A549 (cell line): ENCODE measurements at regions not wholly inside any gene's neighbourhood (a gene's known extent, or its start where the extent isn't known, plus 50 kb on each side); places are given as distances from the start of the nearest gene placed in this dataset.

ENCODE experiments used
- ATAC-seq, 2 experiments: fragments of 200-7000 bp in 1 of 2; fragments of >200 bp in 1 of 2; cut with Nextera tagmentation in 1 of 2; cut with Tn5 transposase in 1 of 2; 3 replicates each; pipeline versions ENCODE4 v1.8.0 to v1.9.1; 2018 to 2020; ENCODE audit warnings: mild to moderate bottlenecking in 1 of 2, moderate library complexity in 1 of 2
- CTCF ChIA-PET: fragments of 300-600 bp; sonication (Branson Sonifier 250); formaldehyde crosslinking; extraction: SDS; loops from one replicate; lab custom pipeline; 2021; ENCODE audit warnings: antibody characterized with exemption, inconsistent platforms; lab: Yijun Ruan, JAX
- POLR2A ChIA-PET: fragments of 350-600 bp; formaldehyde crosslinking; extraction: SDS; loops from one replicate; lab custom pipeline; 2021; ENCODE audit warnings: antibody characterized with exemption, inconsistent platforms; lab: Yijun Ruan, JAX
- DNase-seq, 2 experiments: peaks; one replicate each; pipeline versions ENCODE4 v3.0.0 to v3.0.0-alpha.2; 2011 to 2016; ENCODE audit warnings: low read depth in 1 of 2, low spot score in 1 of 2
- FAIRE-seq: peaks from 2 replicates; lab custom pipeline; 2011; peaks lifted over from hg19 to GRCh38; lab: Jason Lieb, UNC
- H3K27ac ChIP-seq, 2 experiments: fragments of >200 bp; sonication (Bioruptor Twin); formaldehyde crosslinking; 3 replicates each; pipeline ENCODE4 v1.5.1; 2016 to 2017
- H3K4me1 ChIP-seq: fragments of >200 bp; sonication (Bioruptor Twin); formaldehyde crosslinking; 3 replicates; pipeline ENCODE4 v1.6.1; 2016
- H3K4me2 ChIP-seq: fragments of >200 bp; sonication (Bioruptor Twin); formaldehyde crosslinking; 3 replicates; pipeline ENCODE4 v1.6.1; 2016
- H3K4me3 ChIP-seq: fragments of >200 bp; sonication (Bioruptor Twin); formaldehyde crosslinking; 3 replicates; pipeline ENCODE4 v1.5.1; 2016
- H3K9me3 ChIP-seq: fragments of >200 bp; sonication (Bioruptor Twin); formaldehyde crosslinking; 3 replicates; pipeline ENCODE4 v1.6.1; 2016
- BHLHE40 ChIP-seq: IDR thresholded peaks from 2 replicates; pipeline ENCODE4 v1.6.1; 2012; ENCODE audit warnings: low read depth, low read length, inconsistent platforms
- CBX8 ChIP-seq: fragments of 200-600 bp; sonication (generic); IDR thresholded peaks from 2 replicates; pipeline ENCODE4 v1.6.1; 2016
- CEBPB ChIP-seq, 2 experiments: fragments of >200 bp in 1 of 2; sonication (Bioruptor Twin) in 1 of 2; formaldehyde crosslinking in 1 of 2; IDR thresholded peaks; 2 replicates each; pipeline ENCODE4 v1.6.1; 2012 to 2016
- CHD2 ChIP-seq: fragments of 150-350 bp; IDR thresholded peaks from 2 replicates; pipeline ENCODE4 v1.6.1; 2014; ENCODE audit warnings: low read length; ENCODE audit not compliant: partially characterized antibody
- CHD4 ChIP-seq: fragments of 200-600 bp; sonication (generic); IDR thresholded peaks from 2 replicates; pipeline ENCODE4 v1.6.1; 2016; ENCODE audit warnings: antibody characterized with exemption, mild to moderate bottlenecking, borderline replicate concordance
- EHF ChIP-seq: fragments of 250-450 bp; sonication (Bioruptor Pico); IDR thresholded peaks from 2 replicates; pipeline ENCODE4 v1.5.0; 2020; ENCODE audit warnings: mild to moderate bottlenecking
- EHMT2 ChIP-seq: fragments of 200-600 bp; sonication (generic); IDR thresholded peaks from 2 replicates; pipeline ENCODE4 v1.6.1; 2016; ENCODE audit warnings: antibody characterized with exemption, low read depth, mild to moderate bottlenecking, moderate library complexity
- EP300 ChIP-seq, 2 experiments: fragments of >200 bp; sonication (Bioruptor Twin); formaldehyde crosslinking; IDR thresholded peaks; 2 replicates in 1 of 2; 3 replicates in 1 of 2; pipeline ENCODE4 v1.6.1; 2016 to 2017
- ESRRA ChIP-seq: fragments of 150-350 bp; IDR thresholded peaks from 2 replicates; pipeline ENCODE4 v1.6.1; 2014; ENCODE audit warnings: mild to moderate bottlenecking, low read length, borderline replicate concordance
- FOSB ChIP-seq: fragments of 250-450 bp; sonication (Bioruptor Pico); IDR thresholded peaks from 2 replicates; pipeline ENCODE4 v1.5.0; 2020; ENCODE audit warnings: mild to moderate bottlenecking, moderate library complexity
- FOSL2 ChIP-seq, 2 experiments: fragments of 450-650 bp in 1 of 2; fragments of >200 bp in 1 of 2; sonication (Bioruptor Twin) in 1 of 2; formaldehyde crosslinking; IDR thresholded peaks; 2 replicates each; pipeline versions ENCODE4 v1.5.0 to v1.6.1; 2016 to 2020; ENCODE audit warnings: mild to moderate bottlenecking in 1 of 2, moderate library complexity in 1 of 2
- FOXS1 ChIP-seq: fragments of 250-450 bp; sonication (Bioruptor Pico); IDR thresholded peaks from 2 replicates; pipeline ENCODE4 v1.5.0; 2020; ENCODE audit warnings: mild to moderate bottlenecking, moderate library complexity
- HDAC2 ChIP-seq: fragments of 200-600 bp; sonication (generic); IDR thresholded peaks from 2 replicates; pipeline ENCODE4 v1.6.1; 2016
- HEYL ChIP-seq: fragments of 250-450 bp; sonication (Bioruptor Pico); IDR thresholded peaks from 2 replicates; pipeline ENCODE4 v1.8.0; 2021; ENCODE audit warnings: mild to moderate bottlenecking, moderate library complexity
- HOXA7 ChIP-seq: fragments of 250-450 bp; sonication (Bioruptor Pico); IDR thresholded peaks from 2 replicates; pipeline ENCODE4 v1.5.0; 2020; ENCODE audit warnings: mild to moderate bottlenecking, moderate library complexity
- HOXB5 ChIP-seq: fragments of 250-450 bp; sonication (Bioruptor Pico); IDR thresholded peaks from 2 replicates; pipeline ENCODE4 v1.5.0; 2020; ENCODE audit warnings: mild to moderate bottlenecking, moderate library complexity
- KDM5A ChIP-seq: fragments of 200-600 bp; sonication (generic); IDR thresholded peaks from 2 replicates; pipeline ENCODE4 v1.6.1; 2016; ENCODE audit warnings: antibody characterized with exemption, mild to moderate bottlenecking
- MAZ ChIP-seq: fragments of 150-350 bp; IDR thresholded peaks from 2 replicates; pipeline ENCODE4 v1.6.1; 2014; ENCODE audit warnings: antibody characterized with exemption, low read depth, low read length, borderline replicate concordance
- MYC ChIP-seq: IDR thresholded peaks from 2 replicates; pipeline ENCODE4 v1.6.1; 2012; ENCODE audit warnings: mild to moderate bottlenecking, inconsistent platforms, low read length, improper control_type of control experiment, borderline replicate concordance
- PHF8 ChIP-seq: fragments of 200-600 bp; sonication (generic); IDR thresholded peaks from 2 replicates; pipeline ENCODE4 v1.6.1; 2016; ENCODE audit warnings: low read depth, mild to moderate bottlenecking, antibody characterized with exemption, moderate library complexity, borderline replicate concordance
- POLR2A ChIP-seq: IDR thresholded peaks from 2 replicates; pipeline ENCODE4 v1.6.1; 2012; ENCODE audit warnings: mild to moderate bottlenecking, low read length
- RARB ChIP-seq: fragments of 250-450 bp; sonication (Bioruptor Pico); IDR thresholded peaks from 2 replicates; pipeline ENCODE4 v1.8.0; 2021; ENCODE audit warnings: mild to moderate bottlenecking, moderate library complexity
- SMC3 ChIP-seq: fragments of >200 bp; sonication (Bioruptor Twin); formaldehyde crosslinking; IDR thresholded peaks from 3 replicates; pipeline ENCODE4 v1.6.1; 2018; ENCODE audit warnings: inconsistent platforms
- SREBF2 ChIP-seq: fragments of 450-650 bp; IDR thresholded peaks from 2 replicates; pipeline ENCODE4 v1.6.1; 2014; ENCODE audit warnings: mild to moderate bottlenecking, moderate library complexity
- ZC3H11A ChIP-seq: fragments of 450-650 bp; IDR thresholded peaks from 2 replicates; pipeline ENCODE4 v1.6.1; 2014; ENCODE audit warnings: antibody characterized with exemption, mild to moderate bottlenecking
- ZFP36 ChIP-seq: fragments of 450-650 bp; IDR thresholded peaks from 2 replicates; pipeline ENCODE4 v1.6.1; 2014; ENCODE audit warnings: borderline replicate concordance; ENCODE audit not compliant: partially characterized antibody
- ZSCAN20 ChIP-seq: fragments of 250-450 bp; sonication (Bioruptor Pico); IDR thresholded peaks from 2 replicates; pipeline ENCODE4 v1.8.0; 2022; ENCODE audit warnings: mild to moderate bottlenecking, moderate library complexity
- WGBS: methylation state at CpG from one replicate; pipeline ENCODE4 v1.1.6; 2017; ENCODE audit errors: missing lambda C conversion rate; 5-methylcytosine and 5-hydroxymethylcytosine counted together
- TF ChIP-seq, protein P1 (sequence below): fragments of >200 bp; sonication (Bioruptor Twin); formaldehyde crosslinking; IDR thresholded peaks from 3 replicates; pipeline ENCODE4 v1.6.1; 2016
- TF ChIP-seq, protein P2 (sequence below): fragments of 200-600 bp; sonication (generic); IDR thresholded peaks from 2 replicates; pipeline ENCODE4 v1.6.1; 2016; ENCODE audit warnings: antibody characterized with exemption, mild to moderate bottlenecking, moderate library complexity
- TF ChIP-seq, protein P3 (sequence below): IDR thresholded peaks from 2 replicates; pipeline ENCODE4 v1.6.1; 2012
- TF ChIP-seq, protein P4 (sequence below): IDR thresholded peaks from 2 replicates; pipeline ENCODE4 v1.6.1; 2012; ENCODE audit warnings: low read depth, borderline replicate concordance
- TF ChIP-seq, protein P5 (sequence below): fragments of 450-650 bp; IDR thresholded peaks from 2 replicates; pipeline ENCODE4 v1.6.1; 2014; ENCODE audit warnings: antibody characterized with exemption

DNA sequence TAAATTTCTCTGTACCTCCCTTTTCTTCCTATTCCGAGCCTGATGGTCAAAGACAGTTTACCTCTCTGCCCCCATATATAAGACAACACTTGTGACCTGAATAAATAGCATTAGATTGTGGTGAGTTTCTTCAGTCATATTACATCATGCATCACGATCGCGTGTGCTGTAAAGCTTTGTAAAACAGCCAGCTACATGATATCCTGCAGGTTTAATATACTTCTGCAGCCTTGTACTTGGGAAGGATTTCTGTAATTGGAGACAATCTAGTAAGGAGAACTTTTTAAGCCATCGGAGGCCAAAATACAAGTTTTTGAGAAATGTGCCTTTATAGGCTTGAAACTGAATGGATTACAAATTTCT lies 711.8 kb upstream of the WWC1 start:
- CTCF ChIA-PET: interaction anchor here (0.7 to 4.9 kb wide), 4 partner anchors 252 to 640 kb away, joined by 3 to 30 read pairs (median 12); no protein-coding TSS in a partner anchor
- Histone ChIP-seq H3K4me1 (peaks cover 6% of the 10 kb centered on the region; the same call in 1 of the 3 replicates), H3K4me2 (no peak overlapping the region), H3K4me3 (no peak overlapping the region), H3K9me3 (no peaks in the 10 kb centered on the region), H3K27ac (no peak overlapping the region)
- ATAC-seq (no peak), FAIRE-seq (no peak), DNase-seq (no peak)
- POLR2A ChIA-PET: no interaction called here
- 59% methylated on average over 5 of the region's 5 CpGs for WGBS
- TF ChIP-seq CBX8 (no peak), ESRRA (no peak), EHMT2 (no peak), BHLHE40 (no peak), EHF (no peak), SMC3 (no peak), KDM5A (no peak), CEBPB (IDR thresholded peaks at IDR 0.05) (no peak), ZFP36 (no peak), HOXA7 (CRISPR knock-in tag) (no peak), POLR2A (no peak), ZC3H11A (no peak), FOSL2 (IDR thresholded peaks at IDR 0.05) (no peak), FOSL2 (CRISPR knock-in tag; IDR thresholded peaks at IDR 0.05) (no peak), EP300 (IDR thresholded peaks at IDR 0.05) (no peak), RARB (CRISPR knock-in tag) (no peak), MAZ (no peak), ZSCAN20 (CRISPR knock-in tag) (no peak)
- TF ChIP-seq, protein P1, sequence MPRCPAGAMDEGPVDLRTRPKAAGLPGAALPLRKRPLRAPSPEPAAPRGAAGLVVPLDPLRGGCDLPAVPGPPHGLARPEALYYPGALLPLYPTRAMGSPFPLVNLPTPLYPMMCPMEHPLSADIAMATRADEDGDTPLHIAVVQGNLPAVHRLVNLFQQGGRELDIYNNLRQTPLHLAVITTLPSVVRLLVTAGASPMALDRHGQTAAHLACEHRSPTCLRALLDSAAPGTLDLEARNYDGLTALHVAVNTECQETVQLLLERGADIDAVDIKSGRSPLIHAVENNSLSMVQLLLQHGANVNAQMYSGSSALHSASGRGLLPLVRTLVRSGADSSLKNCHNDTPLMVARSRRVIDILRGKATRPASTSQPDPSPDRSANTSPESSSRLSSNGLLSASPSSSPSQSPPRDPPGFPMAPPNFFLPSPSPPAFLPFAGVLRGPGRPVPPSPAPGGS: no peak
- TF ChIP-seq, protein P2, sequence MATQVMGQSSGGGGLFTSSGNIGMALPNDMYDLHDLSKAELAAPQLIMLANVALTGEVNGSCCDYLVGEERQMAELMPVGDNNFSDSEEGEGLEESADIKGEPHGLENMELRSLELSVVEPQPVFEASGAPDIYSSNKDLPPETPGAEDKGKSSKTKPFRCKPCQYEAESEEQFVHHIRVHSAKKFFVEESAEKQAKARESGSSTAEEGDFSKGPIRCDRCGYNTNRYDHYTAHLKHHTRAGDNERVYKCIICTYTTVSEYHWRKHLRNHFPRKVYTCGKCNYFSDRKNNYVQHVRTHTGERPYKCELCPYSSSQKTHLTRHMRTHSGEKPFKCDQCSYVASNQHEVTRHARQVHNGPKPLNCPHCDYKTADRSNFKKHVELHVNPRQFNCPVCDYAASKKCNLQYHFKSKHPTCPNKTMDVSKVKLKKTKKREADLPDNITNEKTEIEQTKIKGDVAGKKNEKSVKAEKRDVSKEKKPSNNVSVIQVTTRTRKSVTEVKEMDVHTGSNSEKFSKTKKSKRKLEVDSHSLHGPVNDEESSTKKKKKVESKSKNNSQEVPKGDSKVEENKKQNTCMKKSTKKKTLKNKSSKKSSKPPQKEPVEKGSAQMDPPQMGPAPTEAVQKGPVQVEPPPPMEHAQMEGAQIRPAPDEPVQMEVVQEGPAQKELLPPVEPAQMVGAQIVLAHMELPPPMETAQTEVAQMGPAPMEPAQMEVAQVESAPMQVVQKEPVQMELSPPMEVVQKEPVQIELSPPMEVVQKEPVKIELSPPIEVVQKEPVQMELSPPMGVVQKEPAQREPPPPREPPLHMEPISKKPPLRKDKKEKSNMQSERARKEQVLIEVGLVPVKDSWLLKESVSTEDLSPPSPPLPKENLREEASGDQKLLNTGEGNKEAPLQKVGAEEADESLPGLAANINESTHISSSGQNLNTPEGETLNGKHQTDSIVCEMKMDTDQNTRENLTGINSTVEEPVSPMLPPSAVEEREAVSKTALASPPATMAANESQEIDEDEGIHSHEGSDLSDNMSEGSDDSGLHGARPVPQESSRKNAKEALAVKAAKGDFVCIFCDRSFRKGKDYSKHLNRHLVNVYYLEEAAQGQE: no peak
- TF ChIP-seq, protein P3, sequence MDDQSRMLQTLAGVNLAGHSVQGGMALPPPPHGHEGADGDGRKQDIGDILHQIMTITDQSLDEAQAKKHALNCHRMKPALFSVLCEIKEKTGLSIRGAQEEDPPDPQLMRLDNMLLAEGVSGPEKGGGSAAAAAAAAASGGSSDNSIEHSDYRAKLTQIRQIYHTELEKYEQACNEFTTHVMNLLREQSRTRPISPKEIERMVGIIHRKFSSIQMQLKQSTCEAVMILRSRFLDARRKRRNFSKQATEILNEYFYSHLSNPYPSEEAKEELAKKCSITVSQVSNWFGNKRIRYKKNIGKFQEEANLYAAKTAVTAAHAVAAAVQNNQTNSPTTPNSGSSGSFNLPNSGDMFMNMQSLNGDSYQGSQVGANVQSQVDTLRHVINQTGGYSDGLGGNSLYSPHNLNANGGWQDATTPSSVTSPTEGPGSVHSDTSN: no peak

DNA sequence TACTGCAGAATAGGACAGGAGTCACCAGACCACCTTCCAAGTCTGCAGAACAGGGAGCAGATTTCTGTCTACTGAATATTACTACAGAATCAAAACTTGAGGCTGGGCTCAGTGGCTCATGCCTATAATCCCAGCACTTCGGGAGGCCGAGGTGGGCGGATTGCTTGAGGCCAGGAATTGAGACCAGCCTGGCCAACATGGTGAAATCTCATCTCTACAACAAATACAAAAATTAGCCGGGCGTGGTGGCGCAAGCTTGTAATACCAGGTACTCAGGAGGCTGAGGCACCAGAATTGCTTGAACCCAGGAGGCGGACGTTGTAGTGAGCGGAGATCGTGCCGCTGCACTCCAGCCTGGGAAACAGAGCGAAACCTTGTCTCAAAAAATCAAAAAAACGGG lies 710.8 kb upstream of the WWC1 start:
- DNase-seq (no peak), FAIRE-seq (no peak), ATAC-seq (no peak)
- Histone ChIP-seq H3K4me2 (no peak overlapping the region), H3K4me1 (peaks cover 6% of the 10 kb centered on the region; the same call in 1 of the 3 replicates), H3K27ac (no peak overlapping the region), H3K4me3 (no peak overlapping the region), H3K9me3 (no peaks in the 10 kb centered on the region)
- CTCF ChIA-PET: interaction anchor here (4.1 to 5.0 kb wide), 2 partner anchors 467 to 639 kb away, joined by 21 to 43 read pairs; no protein-coding TSS in a partner anchor
- 58% methylated on average over 13 of the region's 13 CpGs for WGBS
- POLR2A ChIA-PET: no interaction called here
- TF ChIP-seq, protein P4, sequence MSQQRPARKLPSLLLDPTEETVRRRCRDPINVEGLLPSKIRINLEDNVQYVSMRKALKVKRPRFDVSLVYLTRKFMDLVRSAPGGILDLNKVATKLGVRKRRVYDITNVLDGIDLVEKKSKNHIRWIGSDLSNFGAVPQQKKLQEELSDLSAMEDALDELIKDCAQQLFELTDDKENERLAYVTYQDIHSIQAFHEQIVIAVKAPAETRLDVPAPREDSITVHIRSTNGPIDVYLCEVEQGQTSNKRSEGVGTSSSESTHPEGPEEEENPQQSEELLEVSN: no peak
- TF ChIP-seq, protein P5, sequence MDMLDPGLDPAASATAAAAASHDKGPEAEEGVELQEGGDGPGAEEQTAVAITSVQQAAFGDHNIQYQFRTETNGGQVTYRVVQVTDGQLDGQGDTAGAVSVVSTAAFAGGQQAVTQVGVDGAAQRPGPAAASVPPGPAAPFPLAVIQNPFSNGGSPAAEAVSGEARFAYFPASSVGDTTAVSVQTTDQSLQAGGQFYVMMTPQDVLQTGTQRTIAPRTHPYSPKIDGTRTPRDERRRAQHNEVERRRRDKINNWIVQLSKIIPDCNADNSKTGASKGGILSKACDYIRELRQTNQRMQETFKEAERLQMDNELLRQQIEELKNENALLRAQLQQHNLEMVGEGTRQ: no peak
- no peak for TF ChIP-seq BHLHE40
- no peak for TF ChIP-seq HOXB5 (CRISPR knock-in tag)
- TF ChIP-seq POLR2A: no peak
- TF ChIP-seq PHF8: no peak
- no peak for TF ChIP-seq KDM5A
- TF ChIP-seq HEYL (CRISPR knock-in tag): no peak
- TF ChIP-seq EHMT2: no peak
- TF ChIP-seq, protein P3: no peak
- no peak for TF ChIP-seq CHD2
- TF ChIP-seq HDAC2: no peak
- no peak for TF ChIP-seq MYC
- TF ChIP-seq RARB (CRISPR knock-in tag): no peak
- no peak for TF ChIP-seq FOXS1 (CRISPR knock-in tag)
- no peak for TF ChIP-seq CHD4
- TF ChIP-seq FOSB: no peak
- TF ChIP-seq CBX8: no peak
- TF ChIP-seq SREBF2: no peak
